ENCODE measurements at regions not wholly inside any gene's neighbourhood (a gene's known extent, or its start where the extent isn't known, plus 50 kb on each side); places are given as distances from the start of the nearest gene placed in this dataset.
"Not testable (repeated sequence)": the region's sequence is repeated elsewhere in the genome, so short reads cannot be mapped to it uniquely, and the experiment has no call there.

DNA sequence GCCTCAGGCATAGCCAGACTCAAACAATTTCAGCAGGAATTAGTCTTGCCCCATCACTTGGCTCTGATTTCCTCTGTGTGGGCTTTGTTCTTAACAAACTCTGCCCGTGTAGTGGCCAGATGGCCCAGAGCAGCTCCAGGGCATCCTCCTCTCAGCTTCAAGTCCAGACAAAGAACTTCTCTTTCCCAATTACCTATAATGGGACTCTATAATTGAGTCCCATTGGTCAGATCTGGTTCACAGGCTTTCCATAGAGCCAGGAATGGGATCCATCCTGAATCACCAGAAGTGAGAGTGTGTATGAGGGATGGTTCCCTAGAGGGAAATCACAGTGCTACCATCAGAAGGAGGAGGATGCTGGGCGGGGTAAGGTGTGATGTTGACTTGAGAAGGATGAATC is 515.8 kb downstream of the KIF4B start:
- intact Hi-C loops (cut with micrococcal nuclease): no loop called here
- DNase-seq: no peak
- POLR2A ChIA-PET: no interaction called here
- no peaks in the 10 kb centered on the region for H3K4me1 Mint-ChIP-seq (ENCODE audit: low read depth)
- H3K27me3 Mint-ChIP-seq: no peaks in the 10 kb centered on the region
- CTCF ChIA-PET: no interaction called here
- no peaks in the 10 kb centered on the region for H3K9me3 Mint-ChIP-seq
- H3K4me3 Mint-ChIP-seq: no peak overlapping the region
- no peaks in the 10 kb centered on the region for H3K36me3 Mint-ChIP-seq
- no peak overlapping the region for H3K27ac Mint-ChIP-seq

DNA sequence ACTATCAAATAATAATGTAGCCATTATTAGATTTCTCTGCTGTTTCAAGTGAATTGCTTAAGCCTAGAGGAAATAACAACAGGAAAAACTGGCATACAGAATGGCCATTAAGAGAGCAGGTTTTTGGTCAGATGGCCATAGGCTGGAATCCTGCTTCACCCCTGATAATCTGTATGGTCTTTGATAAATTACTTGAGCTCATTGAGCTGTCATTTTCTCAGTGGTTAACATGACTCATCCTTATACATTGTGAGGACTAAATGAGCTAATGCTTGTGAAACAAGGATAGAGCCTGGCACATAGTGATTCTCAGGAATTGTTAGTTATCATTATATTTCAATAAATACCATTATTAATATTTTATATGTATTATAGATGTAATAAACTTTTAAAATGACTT is 516.5 kb downstream of the KIF4B start:
- no peak for DNase-seq
- Mint-ChIP-seq H3K27ac (no peak overlapping the region), H3K4me1 (ENCODE audit: low read depth) (no peaks in the 10 kb centered on the region), H3K27me3 (no peaks in the 10 kb centered on the region), H3K4me3 (no peak overlapping the region), H3K36me3 (no peaks in the 10 kb centered on the region), H3K9me3 (no peaks in the 10 kb centered on the region)
- ChIA-PET POLR2A (no interaction called here), CTCF (no interaction called here)
- intact Hi-C loops (cut with micrococcal nuclease): no loop called here

DNA sequence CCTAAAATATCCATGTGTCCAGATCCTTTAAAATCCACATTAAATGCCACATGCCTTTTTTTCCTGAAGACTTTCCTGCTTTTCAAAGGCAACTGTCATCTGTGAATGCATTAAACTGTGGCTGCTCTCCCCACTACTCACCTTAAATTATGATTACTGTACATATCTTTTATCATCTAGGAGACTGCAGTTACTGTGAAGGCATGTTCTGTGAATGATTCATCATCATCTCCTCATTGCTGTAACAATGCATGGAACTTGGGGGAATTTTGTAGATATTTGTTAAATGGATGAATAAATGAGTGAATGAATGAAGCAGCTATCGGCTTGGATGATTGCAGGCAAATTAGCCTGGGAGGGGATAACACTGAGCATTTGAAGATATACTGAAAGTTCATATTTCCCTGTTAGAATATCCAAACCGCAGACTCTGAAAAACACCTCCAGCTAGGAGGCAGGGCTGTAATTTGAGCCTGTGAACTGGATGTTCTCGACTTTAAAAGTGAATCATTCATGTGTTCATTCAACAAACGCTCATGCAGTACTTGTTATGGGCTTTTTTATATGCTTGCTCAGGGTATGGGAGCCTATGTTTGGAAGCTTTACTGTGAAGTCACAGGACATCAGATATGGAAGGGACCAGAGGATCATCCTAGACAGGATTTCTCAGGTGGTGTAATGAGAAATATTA is 519.2 kb downstream of the KIF4B start:
- Mint-ChIP-seq H3K27me3 (no peaks in the 10 kb centered on the region), H3K36me3 (no peaks in the 10 kb centered on the region), H3K4me3 (no peak overlapping the region), H3K4me1 (ENCODE audit: low read depth) (no peaks in the 10 kb centered on the region), H3K9me3 (no peaks in the 10 kb centered on the region), H3K27ac (no peak overlapping the region)
- ChIA-PET CTCF (no interaction called here), POLR2A (no interaction called here)
- intact Hi-C loops (cut with micrococcal nuclease): no loop called here
- DNase-seq: no peak

DNA sequence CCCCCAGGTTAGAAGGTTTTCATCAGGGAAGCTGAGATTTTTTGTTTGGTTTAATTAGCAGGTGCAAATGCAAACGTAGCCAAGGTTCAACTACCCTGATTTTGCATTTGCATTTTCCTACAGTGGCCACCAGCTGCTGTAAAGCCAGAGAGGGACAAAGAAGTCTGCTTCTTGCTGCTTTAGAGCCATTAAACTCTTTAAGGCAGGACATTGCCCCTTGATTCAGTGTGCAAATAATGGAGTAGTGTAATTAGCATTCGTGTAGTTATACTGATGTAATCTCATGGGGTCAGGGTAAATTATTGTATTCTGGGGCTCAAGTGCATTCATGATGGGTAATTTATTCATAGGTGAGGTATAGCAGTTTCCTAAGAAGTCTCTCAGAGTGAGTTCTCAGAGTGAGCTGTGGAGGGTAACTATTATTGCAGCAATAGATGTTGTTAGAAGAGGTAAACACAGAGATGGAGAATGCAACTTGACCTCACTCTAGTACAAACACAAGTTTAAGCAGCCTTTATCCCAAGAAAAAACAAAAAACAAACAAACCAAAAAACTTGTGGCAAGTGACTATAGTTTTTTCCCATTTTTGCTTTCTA is 526.5 kb downstream of the KIF4B start:
- no peak for DNase-seq
- H3K9me3 Mint-ChIP-seq: no peaks in the 10 kb centered on the region
- H3K27ac Mint-ChIP-seq: no peak overlapping the region
- no peaks in the 10 kb centered on the region for H3K27me3 Mint-ChIP-seq
- H3K36me3 Mint-ChIP-seq: no peaks in the 10 kb centered on the region
- H3K4me3 Mint-ChIP-seq: no peak overlapping the region
- intact Hi-C loops (cut with micrococcal nuclease): no loop called here
- CTCF ChIA-PET: no interaction called here
- POLR2A ChIA-PET: no interaction called here
- H3K4me1 Mint-ChIP-seq (ENCODE audit: low read depth): no peaks in the 10 kb centered on the region

DNA sequence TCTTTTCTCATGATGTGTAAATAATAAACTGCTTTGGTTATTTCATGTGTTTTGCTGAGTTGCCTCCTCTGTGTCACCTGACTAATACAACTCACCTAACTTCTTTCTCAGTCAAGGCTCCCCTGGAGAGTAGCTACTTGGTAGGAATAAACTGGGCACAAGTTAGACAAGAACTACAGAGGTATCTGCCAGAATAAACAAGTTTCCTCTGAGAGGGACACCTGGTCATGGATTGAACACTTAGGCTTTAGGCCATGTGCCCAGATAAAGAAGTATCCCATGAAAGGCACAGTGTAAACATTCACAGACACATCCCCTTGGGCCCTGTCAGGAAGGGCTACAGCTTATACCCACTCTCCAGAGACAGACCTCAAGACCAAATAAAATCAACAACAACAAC is 532.5 kb downstream of the KIF4B start:
- POLR2A ChIA-PET: no interaction called here
- no peaks in the 10 kb centered on the region for H3K27me3 Mint-ChIP-seq
- CTCF ChIA-PET: no interaction called here
- no peaks in the 10 kb centered on the region for H3K36me3 Mint-ChIP-seq
- H3K9me3 Mint-ChIP-seq: peaks cover 4% of the 10 kb centered on the region
- H3K4me1 Mint-ChIP-seq (ENCODE audit: low read depth): no peaks in the 10 kb centered on the region
- H3K27ac Mint-ChIP-seq: no peak overlapping the region
- DNase-seq: no peak
- intact Hi-C loops (cut with micrococcal nuclease): no loop called here
- no peak overlapping the region for H3K4me3 Mint-ChIP-seq

DNA sequence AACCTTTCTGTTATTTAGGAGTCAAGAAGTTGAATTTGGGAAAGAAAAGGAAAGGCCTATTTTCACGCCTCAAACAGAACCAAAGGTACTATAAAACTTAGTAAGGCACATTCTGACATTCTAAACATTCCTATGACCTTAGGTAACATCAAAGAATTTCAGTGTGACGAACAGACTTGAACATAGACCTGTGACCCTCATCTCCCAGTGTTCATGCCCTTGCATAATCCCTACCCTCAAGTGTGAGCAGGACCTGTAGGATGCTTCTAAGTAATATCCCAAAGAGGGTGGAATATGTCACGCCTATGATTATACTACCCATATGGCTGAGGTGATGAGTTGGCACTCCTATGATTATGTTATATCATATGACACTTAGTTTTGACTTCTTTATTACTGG is 540.9 kb downstream of the KIF4B start:
- H3K4me1 Mint-ChIP-seq (ENCODE audit: low read depth): no peaks in the 10 kb centered on the region
- DNase-seq: no peak
- intact Hi-C loops (cut with micrococcal nuclease): no loop called here
- no peak overlapping the region for H3K27ac Mint-ChIP-seq
- H3K27me3 Mint-ChIP-seq: no peaks in the 10 kb centered on the region
- H3K9me3 Mint-ChIP-seq: peaks cover 4% of the 10 kb centered on the region
- POLR2A ChIA-PET: no interaction called here
- no peaks in the 10 kb centered on the region for H3K36me3 Mint-ChIP-seq
- CTCF ChIA-PET: no interaction called here
- H3K4me3 Mint-ChIP-seq: no peak overlapping the region

DNA sequence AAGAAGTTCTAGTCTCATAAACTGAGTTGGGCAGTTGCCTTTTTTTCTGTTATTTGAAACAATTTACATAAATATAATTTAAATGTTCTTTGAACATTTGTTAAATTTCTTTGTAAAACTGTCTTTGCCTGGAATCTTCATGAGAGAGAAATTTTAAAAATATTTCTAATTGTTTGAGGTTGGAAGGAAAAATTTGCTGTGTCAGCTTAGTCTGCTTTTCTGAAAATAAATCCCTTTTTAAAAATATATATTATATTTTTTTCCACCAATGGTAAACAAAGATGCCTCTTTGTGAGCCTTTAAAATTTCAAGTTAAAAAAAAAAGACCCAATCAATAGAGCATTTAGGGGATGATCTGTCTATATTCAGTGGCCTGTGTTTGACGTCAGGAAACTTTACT is 542.7 kb downstream of the KIF4B start:
- Mint-ChIP-seq H3K27me3 (no peaks in the 10 kb centered on the region), H3K4me1 (ENCODE audit: low read depth) (no peaks in the 10 kb centered on the region), H3K9me3 (no peaks in the 10 kb centered on the region), H3K4me3 (no peak overlapping the region), H3K27ac (no peak overlapping the region), H3K36me3 (no peaks in the 10 kb centered on the region)
- ChIA-PET POLR2A (no interaction called here), CTCF (no interaction called here)
- no peak for DNase-seq
- intact Hi-C loops (cut with micrococcal nuclease): no loop called here

- H3K27ac Mint-ChIP-seq: no peak overlapping the region
- no peak for DNase-seq
- intact Hi-C loops (cut with micrococcal nuclease): no loop called here
- H3K9me3 Mint-ChIP-seq: no peaks in the 10 kb centered on the region
- ChIA-PET CTCF (no interaction called here), POLR2A (no interaction called here)
- H3K27me3 Mint-ChIP-seq: no peaks in the 10 kb centered on the region
- no peaks in the 10 kb centered on the region for H3K36me3 Mint-ChIP-seq
- no peak overlapping the region for H3K4me3 Mint-ChIP-seq
- H3K4me1 Mint-ChIP-seq (ENCODE audit: low read depth): no peaks in the 10 kb centered on the region
These were observed 543.1 kb downstream of the KIF4B start for GRCh38 chr5:155556700-155557099.

DNA sequence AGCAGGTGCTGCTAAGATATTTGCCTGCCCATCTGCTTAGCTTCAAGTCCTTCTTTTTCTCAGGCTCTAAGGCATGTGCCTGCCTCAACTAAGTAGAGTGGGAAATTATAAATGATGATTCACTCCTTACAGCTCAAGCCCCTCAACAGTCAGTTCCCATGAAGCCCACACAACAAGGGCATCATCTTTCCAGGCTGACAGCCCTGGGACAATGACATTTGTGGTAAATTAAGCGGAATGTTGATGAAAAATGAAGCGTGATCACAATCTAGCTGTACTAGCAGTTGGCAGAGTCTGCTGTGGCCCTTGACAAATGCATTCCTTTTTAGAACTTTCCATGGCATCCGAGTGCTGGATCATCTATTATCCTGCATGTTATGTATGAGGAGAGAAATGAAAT is 548.6 kb downstream of the KIF4B start:
- H3K27ac Mint-ChIP-seq: no peak overlapping the region
- H3K36me3 Mint-ChIP-seq: no peaks in the 10 kb centered on the region
- DNase-seq: no peak
- no peaks in the 10 kb centered on the region for H3K27me3 Mint-ChIP-seq
- no peak overlapping the region for H3K4me3 Mint-ChIP-seq
- intact Hi-C loops (cut with micrococcal nuclease): no loop called here
- H3K4me1 Mint-ChIP-seq (ENCODE audit: low read depth): no peaks in the 10 kb centered on the region
- H3K9me3 Mint-ChIP-seq: peaks cover 4% of the 10 kb centered on the region
- POLR2A ChIA-PET: no interaction called here
- CTCF ChIA-PET: no interaction called here

- intact Hi-C loops (cut with micrococcal nuclease): no loop called here
- Mint-ChIP-seq H3K27me3 (no peaks in the 10 kb centered on the region), H3K4me1 (ENCODE audit: low read depth) (no peaks in the 10 kb centered on the region), H3K36me3 (no peaks in the 10 kb centered on the region), H3K27ac (no peak overlapping the region), H3K9me3 (peaks cover 14% of the 10 kb centered on the region), H3K4me3 (no peak overlapping the region)
- ChIA-PET CTCF (no interaction called here), POLR2A (no interaction called here)
- no peak for DNase-seq
These were observed 551.0 kb downstream of the KIF4B start for GRCh38 chr5:155564541-155564940.

- intact Hi-C loops (cut with micrococcal nuclease): no loop called here
- Mint-ChIP-seq H3K4me3 (no peak overlapping the region), H3K27me3 (peaks cover 4% of the 10 kb centered on the region), H3K27ac (no peak overlapping the region), H3K9me3 (no peaks in the 10 kb centered on the region), H3K4me1 (ENCODE audit: low read depth) (no peaks in the 10 kb centered on the region), H3K36me3 (no peaks in the 10 kb centered on the region)
- ChIA-PET POLR2A (no interaction called here), CTCF (no interaction called here)
- no peak for DNase-seq
These were observed 562.3 kb downstream of the KIF4B start for GRCh38 chr5:155575861-155576260.

DNA sequence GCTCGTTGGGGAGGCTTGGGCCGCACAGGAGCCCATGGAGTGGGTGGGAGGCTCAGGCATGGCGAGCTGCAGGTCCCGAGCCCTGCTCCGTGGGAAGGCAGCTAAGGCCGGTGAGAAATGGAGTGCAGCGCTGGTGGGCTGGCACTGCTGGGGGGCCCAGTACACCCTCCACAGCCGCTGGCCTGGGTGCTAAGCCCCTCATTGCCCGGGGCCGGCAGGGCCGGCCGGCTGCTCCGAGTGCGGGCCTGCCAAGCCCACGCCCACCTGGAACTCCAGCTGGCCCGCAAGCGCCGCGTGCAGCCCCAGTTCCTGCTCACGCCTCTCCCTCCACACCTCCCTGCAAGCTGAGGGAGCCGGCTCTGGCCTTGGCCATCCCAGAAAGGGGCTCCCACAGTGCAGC is 573.3 kb downstream of the KIF4B start:
- CTCF ChIA-PET, H3K4me3 Mint-ChIP-seq, H3K36me3 Mint-ChIP-seq: not testable (repeated sequence)

DNA sequence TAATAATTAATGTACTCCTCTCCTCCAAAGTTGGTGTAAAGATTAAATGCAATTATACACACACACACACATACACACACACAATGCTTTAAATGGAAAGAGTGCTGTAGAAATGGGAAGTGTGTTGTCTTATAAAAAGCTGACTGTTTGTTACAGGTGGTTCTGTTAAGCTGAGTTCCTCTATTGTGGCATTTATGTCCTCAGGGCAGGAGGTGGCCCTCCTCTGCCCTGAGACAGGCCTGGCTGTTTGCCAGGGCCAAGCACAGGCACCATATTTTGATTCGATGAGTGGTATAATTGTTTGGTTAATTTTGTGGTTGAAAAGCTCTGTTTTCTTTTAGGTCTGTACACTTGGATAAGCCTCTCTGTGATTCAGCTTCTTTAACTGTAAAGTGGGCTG is 573.9 kb downstream of the KIF4B start:
- H3K36me3 Mint-ChIP-seq: no peaks in the 10 kb centered on the region
- H3K27ac Mint-ChIP-seq: no peak overlapping the region
- intact Hi-C loops (cut with micrococcal nuclease): no loop called here
- no peaks in the 10 kb centered on the region for H3K27me3 Mint-ChIP-seq
- H3K4me3 Mint-ChIP-seq: no peak overlapping the region
- no peaks in the 10 kb centered on the region for H3K9me3 Mint-ChIP-seq
- ChIA-PET POLR2A (no interaction called here), CTCF (no interaction called here)
- no peak for DNase-seq
- no peaks in the 10 kb centered on the region for H3K4me1 Mint-ChIP-seq (ENCODE audit: low read depth)

More for the DNA sequence above, 573.3 kb downstream of the KIF4B start:
- H3K27ac Mint-ChIP-seq; H3K4me1 Mint-ChIP-seq (ENCODE audit: low read depth); POLR2A ChIA-PET; DNase-seq; H3K27me3 Mint-ChIP-seq; intact Hi-C loops (cut with micrococcal nuclease); H3K9me3 Mint-ChIP-seq: not testable (repeated sequence)

Measured in activated CD4-positive, alpha-beta memory T cell treated with anti-CD3 and anti-CD28 coated beads for 36 hours (primary cell).